GM12878 (cell line): ENCODE measurements at regions not wholly inside any gene's neighbourhood (a gene's known extent, or its start where the extent isn't known, plus 50 kb on each side); places are given as distances from the start of the nearest gene placed in this dataset.

Source experiments
- ATAC-seq: fragments of 200-7000 bp; cut with Tn5 transposase; 3 replicates; pipeline ENCODE4 v1.9.1; 2020; ENCODE audit warnings: mild to moderate bottlenecking, moderate library complexity
- BruUV-seq: library from RNA; stranded (reverse); fragments of 400-500 nt; replicated peaks from 2 replicates; lab custom pipeline; 2021; lab: Mats Ljungman, UMichigan
- CTCF ChIA-PET: fragments of 300-600 bp; sonication (Branson Sonifier 250); formaldehyde crosslinking; extraction: SDS; loops from one replicate; lab custom pipeline; 2021; ENCODE audit warnings: inconsistent platforms; lab: Yijun Ruan, JAX
- POLR2A ChIA-PET: fragments of 350-600 bp; formaldehyde crosslinking; extraction: SDS; loops from one replicate; lab custom pipeline; 2021; ENCODE audit warnings: inconsistent platforms; lab: Charles Lee
- RAD21 ChIA-PET: fragments of 300-600 bp; sonication (Branson Sonifier 250); formaldehyde crosslinking; loops from one replicate; lab custom pipeline; 2023; ENCODE audit warnings: antibody characterized with exemption; ENCODE audit not compliant: unreplicated experiment; lab: Charles Lee
- SMC1A ChIA-PET: fragments of 300-600 bp; sonication (Branson Sonifier 250); formaldehyde crosslinking; loops from one replicate; lab custom pipeline; 2023; ENCODE audit not compliant: unreplicated experiment, uncharacterized antibody; lab: Charles Lee
- DNase-seq: peaks from one replicate; pipeline ENCODE4 v3.0.0-alpha.2; 2011; ENCODE audit warnings: low read depth, low spot score
- FAIRE-seq: peaks from 3 replicates; lab custom pipeline; 2011; peaks lifted over from hg19 to GRCh38; lab: Jason Lieb, UNC
- H2AFZ ChIP-seq: 2 replicates; pipeline ENCODE4 v1.6.0; 2011; ENCODE audit warnings: low read depth, low read length, control low read depth; ENCODE audit not compliant: control insufficient read depth
- H3K27ac ChIP-seq: 2 replicates; pipeline ENCODE4 v1.5.1; 2011; ENCODE audit warnings: control low read depth; ENCODE audit not compliant: control insufficient read depth, insufficient read depth
- H3K27me3 ChIP-seq, 2 experiments: replicated peaks in 1 of 2; 2 replicates each; pipeline versions ENCODE4 v1.6.0 to v1.6.1; 2011; ENCODE audit warnings: low read length in 1 of 2; ENCODE audit not compliant: control insufficient read depth in 2 of 2, insufficient read depth in 2 of 2
- H3K36me3 ChIP-seq, 2 experiments: 2 replicates each; pipeline ENCODE4 v1.5.1; 2011; ENCODE audit warnings: low read length in 1 of 2; ENCODE audit not compliant: control insufficient read depth in 2 of 2, insufficient read depth in 2 of 2
- H3K4me1 ChIP-seq: 2 replicates; pipeline ENCODE4 v1.6.1; 2011; ENCODE audit warnings: mild to moderate bottlenecking, low read length, moderate library complexity, mixed read lengths; ENCODE audit not compliant: control insufficient read depth, insufficient read depth
- H3K4me2 ChIP-seq: 2 replicates; pipeline ENCODE4 v1.6.0; 2011; ENCODE audit warnings: control low read depth; ENCODE audit not compliant: control insufficient read depth, insufficient read depth
- H3K4me3 ChIP-seq: fragments of 200-600 bp; sonication (generic); 2 replicates; pipeline ENCODE4 v1.5.1; 2016
- H3K79me2 ChIP-seq: 2 replicates; pipeline ENCODE4 v1.6.0; 2011; ENCODE audit warnings: low read length; ENCODE audit not compliant: control insufficient read depth, insufficient read depth
- H3K9ac ChIP-seq: 2 replicates; pipeline ENCODE4 v1.8.0; 2011; ENCODE audit warnings: low read length, control low read depth, mixed read lengths; ENCODE audit not compliant: control insufficient read depth, insufficient read depth
- H3K9me3 ChIP-seq: replicated peaks from 3 replicates; pipeline ENCODE4 v1.5.1; 2011; ENCODE audit warnings: mild to moderate bottlenecking, low read length; ENCODE audit not compliant: control insufficient read depth, insufficient read depth
- H4K20me1 ChIP-seq: 2 replicates; pipeline ENCODE4 v1.6.0; 2011; ENCODE audit not compliant: control insufficient read depth, insufficient read depth
- BACH1 ChIP-seq: fragments of 450-650 bp; IDR thresholded peaks from 2 replicates; pipeline ENCODE4 v1.6.1; 2017; ENCODE audit warnings: mild to moderate bottlenecking, borderline replicate concordance
- ELK1 ChIP-seq: IDR thresholded peaks from 2 replicates; pipeline ENCODE4 v1.6.1; 2012; ENCODE audit warnings: low read depth, low read length, improper control_type of control experiment
- ETV6 ChIP-seq, 2 experiments: fragments of 450-650 bp in 1 of 2; IDR thresholded peaks in 1 of 2; conservative IDR thresholded peaks in 1 of 2; 2 replicates each; pipeline ENCODE4 v1.6.1; 2014; ENCODE audit warnings: antibody characterized with exemption in 1 of 2, borderline replicate concordance in 1 of 2, low read depth in 1 of 2, mild to moderate bottlenecking in 1 of 2, moderate library complexity in 1 of 2
- IKZF1 ChIP-seq: fragments of 450-650 bp; conservative IDR thresholded peaks from 2 replicates; pipeline ENCODE4 v1.6.1; 2017; ENCODE audit warnings: antibody characterized with exemption, mild to moderate bottlenecking
- KAT2A ChIP-seq: conservative IDR thresholded peaks from 2 replicates; pipeline ENCODE4 v1.6.1; 2011; ENCODE audit warnings: low read depth, low read length; ENCODE audit not compliant: control insufficient read depth
- STAT1 ChIP-seq: fragments of 450-650 bp; conservative IDR thresholded peaks from 2 replicates; pipeline ENCODE4 v1.6.1; 2014; ENCODE audit warnings: antibody characterized with exemption, mild to moderate bottlenecking
- TCF3 ChIP-seq: IDR thresholded peaks from 2 replicates; pipeline ENCODE4 v1.6.1; 2012; ENCODE audit warnings: low read depth, mild to moderate bottlenecking, low read length, borderline replicate concordance; ENCODE audit not compliant: insufficient read depth
- ZNF207 ChIP-seq: fragments of 450-650 bp; IDR thresholded peaks from 2 replicates; pipeline ENCODE4 v1.6.1; 2014; ENCODE audit warnings: antibody characterized with exemption, mild to moderate bottlenecking, borderline replicate concordance
- WGBS: methylation state at CpG from one replicate; pipeline ENCODE4 v1.1.6; 2016; ENCODE audit warnings: low lambda C conversion rate; ENCODE audit not compliant: insufficient replicate concordance, insufficient coverage; ENCODE audit errors: missing lambda C conversion rate; 5-methylcytosine and 5-hydroxymethylcytosine counted together
- in situ Hi-C: fragments of 300-500 bp; cut with MboI; formaldehyde crosslinking; loops from 9 replicates; pipeline ENCODE4 v1.14.3; 2018; ENCODE audit warnings: mixed read lengths
- intact Hi-C: fragments of 100-400 bp; cut with micrococcal nuclease; formaldehyde crosslinking; loops from one replicate; pipeline ENCODE4 v1.14.2; 2022; ENCODE audit not compliant: unreplicated experiment
- TF ChIP-seq, protein P1 (sequence below): fragments of 450-650 bp; IDR thresholded peaks from 2 replicates; pipeline ENCODE4 v1.6.1; 2017; ENCODE audit warnings: borderline replicate concordance

- in situ Hi-C loops, result no loop called here
- no TSS peak for BruUV-seq
- TF ChIP-seq ELK1 (no peak), ETV6 (conservative IDR thresholded peaks at IDR 0.05 in 1 of 2, IDR thresholded peaks at IDR 0.05 in 1 of 2; ENCODE audit: borderline replicate concordance in 1 of 2, low read depth in 1 of 2) (no peak), IKZF1 (no peak), ZNF207 (no peak), KAT2A (no peak), BACH1 (no peak), TCF3 (no peak), STAT1 (no peak)
- TF ChIP-seq, protein P1, sequence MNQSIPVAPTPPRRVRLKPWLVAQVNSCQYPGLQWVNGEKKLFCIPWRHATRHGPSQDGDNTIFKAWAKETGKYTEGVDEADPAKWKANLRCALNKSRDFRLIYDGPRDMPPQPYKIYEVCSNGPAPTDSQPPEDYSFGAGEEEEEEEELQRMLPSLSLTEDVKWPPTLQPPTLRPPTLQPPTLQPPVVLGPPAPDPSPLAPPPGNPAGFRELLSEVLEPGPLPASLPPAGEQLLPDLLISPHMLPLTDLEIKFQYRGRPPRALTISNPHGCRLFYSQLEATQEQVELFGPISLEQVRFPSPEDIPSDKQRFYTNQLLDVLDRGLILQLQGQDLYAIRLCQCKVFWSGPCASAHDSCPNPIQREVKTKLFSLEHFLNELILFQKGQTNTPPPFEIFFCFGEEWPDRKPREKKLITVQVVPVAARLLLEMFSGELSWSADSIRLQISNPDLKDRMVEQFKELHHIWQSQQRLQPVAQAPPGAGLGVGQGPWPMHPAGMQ, result no peak
- TF ChIP-seq, all 136 proteins: peak for 0
- H3K9ac ChIP-seq, result no peak overlapping the region
- 97% methylated on average over 8 of the region's 8 CpGs for WGBS
- no peak overlapping the region for H3K4me3 ChIP-seq
- H2AFZ ChIP-seq, result no peak overlapping the region
- no peaks in the 10 kb centered on the region for H3K36me3 ChIP-seq
- no peaks in the 10 kb centered on the region for H3K79me2 ChIP-seq
- CTCF ChIA-PET, result no interaction called here
- RAD21 ChIA-PET, result no interaction called here
- ATAC-seq (no peak), DNase-seq (no peak), FAIRE-seq (no peak)
- SMC1A ChIA-PET, result interaction anchor here (1.0 to 1.9 kb wide), 7 partner anchors 9 to 195 kb away, joined by 3 to 6 read pairs (median 3); no protein-coding TSS in a partner anchor
- no peaks in the 10 kb centered on the region for H4K20me1 ChIP-seq
- no peaks in the 10 kb centered on the region for H3K27me3 ChIP-seq
- H3K4me1 ChIP-seq, result peaks cover 6% of the 10 kb centered on the region; the same call in 1 of the 2 replicates
- POLR2A ChIA-PET, result interaction anchor here (0.7 kb wide), 1 partner anchor 703 kb away, joined by 6 read pairs; no protein-coding TSS in a partner anchor
- no peak overlapping the region for H3K27ac ChIP-seq
- no peak overlapping the region for H3K4me2 ChIP-seq
- intact Hi-C loops, result no loop called here
- no peaks in the 10 kb centered on the region for H3K9me3 ChIP-seq
Observed at GRCh38 chr20:53676987-53677386, 83.3 kb upstream of the ZNF217 start.
